ENCODE measurements at regions not wholly inside any gene's neighbourhood (a gene's known extent, or its start where the extent isn't known, plus 50 kb on each side); places are given as distances from the start of the nearest gene placed in this dataset.

- ChIA-PET POLR2A (no interaction called here), CTCF (no interaction called here)
- Histone ChIP-seq H3K9me3 (no peaks in the 10 kb centered on the region), H3K4me1 (no peaks in the 10 kb centered on the region), H3K4me2 (no peak overlapping the region), H3K27ac (no peak overlapping the region), H3K4me3 (no peak overlapping the region)
- DNase-seq (ENCODE audit: low read depth in 1 of 2, low spot score in 1 of 2) = no peak
- TF ChIP-seq HDAC2 (IDR thresholded peaks at IDR 0.05) (no peak), HEYL (CRISPR knock-in tag; IDR thresholded peaks at IDR 0.05) (no peak), ATOH8 (CRISPR knock-in tag; IDR thresholded peaks at IDR 0.05; ENCODE audit: low read depth) (no peak), POLR2A (IDR thresholded peaks at IDR 0.05; ENCODE audit: low read length) (no peak), CTCF (IDR thresholded peaks at IDR 0.05) (no peak), EHMT2 (IDR thresholded peaks at IDR 0.05; ENCODE audit: low read depth) (no peak)
- FAIRE-seq = no peak
- WGBS (ENCODE audit: missing lambda C conversion rate) = 59% methylated on average over 3 of the region's 3 CpGs
- no peak for ATAC-seq
Measured at GRCh38 chr7:124191030-124191429, 158.2 kb upstream of the TMEM229A start.

- ChIA-PET POLR2A (no interaction called here), CTCF (interaction anchor here (0.7 kb wide), 1 partner anchor 577 kb away, joined by 3 read pairs; the partner anchor contains the start of gene GPR37)
- WGBS (ENCODE audit: missing lambda C conversion rate) = 0% methylated on average over 1 of the region's 1 CpG
Measured at GRCh38 chr7:124188576-124188975, 155.7 kb upstream of the TMEM229A start.

GRCh38 chr7:124187962-124188361, 155.1 kb upstream of the TMEM229A start:
- no peak overlapping the region for H3K4me3 ChIP-seq
- FAIRE-seq (no peak), ATAC-seq (no peak), DNase-seq (ENCODE audit: low read depth in 1 of 2, low spot score in 1 of 2) (no peak)
- H3K4me2 ChIP-seq = no peak overlapping the region
- H3K4me1 ChIP-seq = no peaks in the 10 kb centered on the region
- CTCF ChIA-PET = no interaction called here
- 29% methylated on average over 4 of the region's 4 CpGs for WGBS (ENCODE audit: missing lambda C conversion rate)
- POLR2A ChIA-PET = no interaction called here
- no peak overlapping the region for H3K27ac ChIP-seq
- no peak for TF ChIP-seq KDM5A (IDR thresholded peaks at IDR 0.05)
- TF ChIP-seq CBX2 (IDR thresholded peaks at IDR 0.05; ENCODE audit: borderline replicate concordance, low read depth) = no peak
- TF ChIP-seq USF2 (IDR thresholded peaks at IDR 0.05) = no peak
- TF ChIP-seq MAX (IDR thresholded peaks at IDR 0.05) = no peak
- no peak for TF ChIP-seq KDM1A (IDR thresholded peaks at IDR 0.05; ENCODE audit: low read depth)
- no peak for TF ChIP-seq MYC (IDR thresholded peaks at IDR 0.05; ENCODE audit: borderline replicate concordance, low read length)
- TF ChIP-seq FOSL2 (IDR thresholded peaks at IDR 0.05) = no peak
- no peak for TF ChIP-seq FOSL2 (CRISPR knock-in tag; IDR thresholded peaks at IDR 0.05)
- TF ChIP-seq ATOH8 (CRISPR knock-in tag; IDR thresholded peaks at IDR 0.05; ENCODE audit: low read depth) = no peak
- TF ChIP-seq REST (IDR thresholded peaks at IDR 0.05) = no peak
- TF ChIP-seq RARB (CRISPR knock-in tag; IDR thresholded peaks at IDR 0.05) = no peak
- no peak for TF ChIP-seq ZNF302 (CRISPR knock-in tag; IDR thresholded peaks at IDR 0.05)
- no peak for TF ChIP-seq CEBPB (IDR thresholded peaks at IDR 0.05)
- no peak for TF ChIP-seq HOXB13 (CRISPR knock-in tag; IDR thresholded peaks at IDR 0.05; ENCODE audit: low read depth)
- TF ChIP-seq NFE2L2 (conservative IDR thresholded peaks at IDR 0.05; ENCODE audit: low read length) = no peak
- TF ChIP-seq HOXA7 (CRISPR knock-in tag; IDR thresholded peaks at IDR 0.05) = no peak
- no peak for TF ChIP-seq SREBF2 (IDR thresholded peaks at IDR 0.05)
- no peak for TF ChIP-seq MAZ (IDR thresholded peaks at IDR 0.05; ENCODE audit: borderline replicate concordance, low read depth, low read length)
- TF ChIP-seq BHLHE40 (IDR thresholded peaks at IDR 0.05; ENCODE audit: low read depth, low read length) = no peak
- TF ChIP-seq EHMT2 (IDR thresholded peaks at IDR 0.05; ENCODE audit: low read depth) = no peak
- no peaks in the 10 kb centered on the region for H3K9me3 ChIP-seq

More at GRCh38 chr7:124188576-124188975, 155.7 kb upstream of the TMEM229A start:
- Histone ChIP-seq H3K4me1 (no peaks in the 10 kb centered on the region), H3K9me3 (no peaks in the 10 kb centered on the region), H3K27ac (no peak overlapping the region), H3K4me2 (no peak overlapping the region), H3K4me3 (no peak overlapping the region)
- FAIRE-seq = no peak
- no peak for DNase-seq (ENCODE audit: low read depth in 1 of 2, low spot score in 1 of 2)
- TF ChIP-seq MAFK (IDR thresholded peaks at IDR 0.05; ENCODE audit: partially characterized antibody) (no peak), CHD2 (IDR thresholded peaks at IDR 0.05; ENCODE audit: low read length, partially characterized antibody) (no peak)
- no peak for ATAC-seq

Data from A549 (cell line).